AG09309 (cell line): ENCODE measurements at regions not wholly inside any gene's neighbourhood (a gene's known extent, or its start where the extent isn't known, plus 50 kb on each side); places are given as distances from the start of the nearest gene placed in this dataset.

ENCODE experiments used
- DNase-seq: peaks from one replicate; pipeline ENCODE4 v3.0.0-alpha.2; 2010; ENCODE audit warnings: low read depth
- H3K4me3 ChIP-seq: 2 replicates; pipeline ENCODE4 v1.5.1; 2011; ENCODE audit warnings: mild to moderate bottlenecking, low read depth, low read length, moderate library complexity; ENCODE audit not compliant: control insufficient read depth
- CTCF ChIP-seq: IDR thresholded peaks from 2 replicates; pipeline ENCODE4 v1.5.1; 2011; ENCODE audit warnings: mild to moderate bottlenecking, low read depth, low read length, inconsistent platforms; ENCODE audit not compliant: insufficient read depth, control insufficient read depth; ENCODE audit errors: missing control alignments

- H3K4me3 ChIP-seq = no peak overlapping the region
- TF ChIP-seq CTCF = no peak
- DNase-seq = no peak
Measured at GRCh38 chr7:145339319-145339718, 503.5 kb upstream of the TPK1 start.

GRCh38 chr7:145331522-145331921, 495.7 kb upstream of the TPK1 start:
- DNase-seq = no peak
- no peak overlapping the region for H3K4me3 ChIP-seq
- no peak for TF ChIP-seq CTCF

GRCh38 chr7:145331076-145331475, 495.2 kb upstream of the TPK1 start:
- no peak overlapping the region for H3K4me3 ChIP-seq
- DNase-seq = no peak
- no peak for TF ChIP-seq CTCF

GRCh38 chr7:145327646-145328045, 491.8 kb upstream of the TPK1 start:
- H3K4me3 ChIP-seq = no peak overlapping the region
- DNase-seq = no peak
- no peak for TF ChIP-seq CTCF

GRCh38 chr7:145324081-145324480, 488.2 kb upstream of the TPK1 start:
- DNase-seq = no peak

GRCh38 chr7:145313551-145313950, 477.7 kb upstream of the TPK1 start:
- no peak overlapping the region for H3K4me3 ChIP-seq
- no peak for TF ChIP-seq CTCF

More at GRCh38 chr7:145324081-145324480, 488.2 kb upstream of the TPK1 start:
- no peak for TF ChIP-seq CTCF
- H3K4me3 ChIP-seq = no peak overlapping the region

GRCh38 chr7:145293754-145294153, 457.9 kb upstream of the TPK1 start:
- TF ChIP-seq CTCF = no peak

More at GRCh38 chr7:145313551-145313950, 477.7 kb upstream of the TPK1 start:
- DNase-seq = no peak

More at GRCh38 chr7:145293754-145294153, 457.9 kb upstream of the TPK1 start:
- no peak overlapping the region for H3K4me3 ChIP-seq
- DNase-seq = no peak
